GM06990 (cell line): ENCODE measurements at regions not wholly inside any gene's neighbourhood (a gene's known extent, or its start where the extent isn't known, plus 50 kb on each side); places are given as distances from the start of the nearest gene placed in this dataset.

Experiments
- DNase-seq: peaks from one replicate; pipeline ENCODE4 v3.0.0-alpha.2; 2011; ENCODE audit not compliant: insufficient read length; ENCODE audit errors: extremely low read depth
- H3K27me3 ChIP-seq: replicated peaks from 2 replicates; pipeline ENCODE4 v1.6.0; 2011; ENCODE audit warnings: low read length; ENCODE audit not compliant: control insufficient read depth, insufficient read depth
- H3K36me3 ChIP-seq: 2 replicates; pipeline ENCODE4 v1.5.1; 2011; ENCODE audit warnings: low read length; ENCODE audit not compliant: control insufficient read depth, insufficient read depth
- H3K4me3 ChIP-seq: replicated peaks from 2 replicates; pipeline ENCODE4 v1.5.1; 2011; ENCODE audit warnings: low read depth, mild to moderate bottlenecking, control low read depth, low read length
- CTCF ChIP-seq: IDR thresholded peaks from 2 replicates; pipeline ENCODE4 v1.5.1; 2011; ENCODE audit warnings: low read length, control low read depth, mild to moderate bottlenecking, inconsistent platforms; ENCODE audit not compliant: insufficient read depth, poor library complexity, severe bottlenecking

DNA sequence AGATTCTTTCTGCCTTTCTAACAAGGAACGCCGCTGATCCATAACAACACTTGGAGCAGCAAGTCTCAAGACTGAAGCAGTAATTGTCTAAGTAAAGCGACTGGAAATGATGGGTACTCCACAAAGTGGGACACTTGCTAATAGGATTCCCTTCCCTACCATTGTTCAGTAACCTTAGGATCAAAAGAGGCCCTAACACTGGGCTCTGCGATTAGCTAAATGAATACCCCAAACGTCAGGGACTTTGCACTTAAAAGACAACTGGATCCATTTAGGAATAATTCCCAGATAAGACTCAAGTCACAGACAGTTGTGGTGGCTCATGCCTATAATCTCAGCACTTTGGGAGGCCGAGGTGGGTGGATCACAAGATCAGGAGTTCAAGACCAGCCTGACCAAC is 221.9 kb upstream of the FGGY start:
- no peak for TF ChIP-seq CTCF
- H3K27me3 ChIP-seq: no peaks in the 10 kb centered on the region
- no peak for DNase-seq
- no peak overlapping the region for H3K4me3 ChIP-seq
- no peaks in the 10 kb centered on the region for H3K36me3 ChIP-seq

GRCh38 chr1:59076612-59077011 is 220.3 kb upstream of the FGGY start:
- DNase-seq: no peak

GRCh38 chr1:59077466-59078069 is 219.3 kb upstream of the FGGY start:
- H3K36me3 ChIP-seq: no peaks in the 10 kb centered on the region
- no peaks in the 10 kb centered on the region for H3K27me3 ChIP-seq
- TF ChIP-seq CTCF: no peak
- H3K4me3 ChIP-seq: no peak overlapping the region
- no peak for DNase-seq

More at GRCh38 chr1:59076612-59077011, 220.3 kb upstream of the FGGY start:
- H3K27me3 ChIP-seq: no peaks in the 10 kb centered on the region
- no peak overlapping the region for H3K4me3 ChIP-seq
- H3K36me3 ChIP-seq: no peaks in the 10 kb centered on the region
- TF ChIP-seq CTCF: no peak

GRCh38 chr1:59078070-59078800 is 218.7 kb upstream of the FGGY start:
- Histone ChIP-seq H3K36me3 (no peaks in the 10 kb centered on the region), H3K4me3 (no peak overlapping the region), H3K27me3 (no peaks in the 10 kb centered on the region)
- no peak for TF ChIP-seq CTCF
- no peak for DNase-seq

DNA sequence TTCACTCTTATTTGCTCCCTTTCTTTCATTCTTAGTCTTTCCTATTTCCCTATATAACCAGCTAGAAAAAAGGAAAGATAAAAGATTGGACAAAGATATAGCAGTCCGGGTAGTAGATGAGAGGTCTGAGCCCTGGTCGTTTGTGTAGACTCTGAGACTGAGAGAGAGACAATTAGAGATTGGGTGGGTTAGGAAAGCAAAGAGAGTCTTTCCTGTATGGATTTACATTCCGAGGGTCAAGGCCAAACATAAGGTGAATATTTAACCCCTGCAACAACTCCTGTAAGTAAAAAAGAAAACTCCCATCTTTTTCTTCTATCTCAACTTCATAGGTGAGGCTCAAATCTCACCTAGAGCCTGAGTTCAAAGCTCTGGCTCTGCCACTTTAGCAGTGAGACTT is 218.0 kb upstream of the FGGY start:
- no peak for TF ChIP-seq CTCF
- Histone ChIP-seq H3K27me3 (no peaks in the 10 kb centered on the region), H3K36me3 (no peaks in the 10 kb centered on the region), H3K4me3 (no peak overlapping the region)
- no peak for DNase-seq
